B cell (primary cell): ENCODE measurements at regions not wholly inside any gene's neighbourhood (a gene's known extent, or its start where the extent isn't known, plus 50 kb on each side); places are given as distances from the start of the nearest gene placed in this dataset.

Source experiments
- ATAC-seq: fragments of 200-7000 bp; cut with Tn5 transposase; one replicate; pipeline ENCODE4 v1.10.0; 2021; ENCODE audit warnings: low read depth, mild to moderate bottlenecking, moderate number of reproducible peaks, moderate library complexity
- CTCF ChIA-PET: fragments of 350-600 bp; sonication (Branson Sonifier 250); formaldehyde crosslinking; loops from one replicate; lab custom pipeline; 2021; ENCODE audit warnings: antibody characterized with exemption, inconsistent platforms; lab: Charles Lee
- POLR2A ChIA-PET: fragments of 350-600 bp; sonication (Branson Sonifier 250); formaldehyde crosslinking; loops from one replicate; lab custom pipeline; 2021; ENCODE audit warnings: antibody characterized with exemption; lab: Charles Lee
- DNase-seq: peaks from one replicate; pipeline ENCODE4 v3.0.0; 2013
- H2AFZ ChIP-seq: 2 replicates; pipeline ENCODE4 v1.6.1; 2012; ENCODE audit warnings: mild to moderate bottlenecking, low read depth, low read length; ENCODE audit not compliant: insufficient read depth, poor library complexity, severe bottlenecking
- H3K27ac ChIP-seq, 2 donors: 1 replicate in 1 of 2; 2 replicates in 1 of 2; pipeline ENCODE4 v1.5.1; 2012 to 2013; ENCODE audit warnings: low read length in 2 of 2, mild to moderate bottlenecking in 2 of 2, moderate library complexity in 1 of 2
- H3K27me3 ChIP-seq, 4 experiments: fragments of 200-600 bp in 1 of 4; sonication (generic) in 1 of 4; replicated peaks in 1 of 4; 1 replicate in 2 of 4; 2 replicates in 2 of 4; pipeline versions ENCODE4 v1.6.1 to v1.7.0; 2013 to 2016; ENCODE audit warnings: low read length in 3 of 4, mild to moderate bottlenecking in 2 of 4, mixed read lengths in 1 of 4, moderate library complexity in 1 of 4; ENCODE audit not compliant: insufficient read depth in 4 of 4, control insufficient read depth in 3 of 4; ENCODE audit errors: control extremely low read depth in 1 of 4
- H3K36me3 ChIP-seq, 2 experiments: replicated peaks in 1 of 2; 1 replicate in 1 of 2; 2 replicates in 1 of 2; pipeline versions ENCODE4 v1.6.1 to v1.7.1; 2013; ENCODE audit warnings: low read length in 1 of 2; ENCODE audit not compliant: insufficient read depth in 2 of 2, control insufficient read depth in 1 of 2; ENCODE audit errors: control extremely low read depth in 1 of 2, extremely low read depth in 1 of 2
- H3K4me1 ChIP-seq, 2 donors: fragments of 200-600 bp in 1 of 2; sonication (generic) in 1 of 2; 1 replicate in 1 of 2; 2 replicates in 1 of 2; pipeline versions ENCODE4 v1.5.1 to v1.6.1; 2013 to 2017; ENCODE audit warnings: low read length in 2 of 2; ENCODE audit not compliant: control insufficient read depth in 2 of 2, insufficient read depth in 2 of 2
- H3K4me2 ChIP-seq: replicated peaks from 2 replicates; pipeline ENCODE3; 2012; ENCODE audit warnings: mild to moderate bottlenecking, low read depth, low read length; ENCODE audit not compliant: poor library complexity, severe bottlenecking
- H3K4me3 ChIP-seq, 5 experiments: fragments of 200-600 bp in 1 of 5; sonication (generic) in 1 of 5; 1 replicate in 3 of 5; 2 replicates in 2 of 5; pipeline versions ENCODE4 v1.5.1 to v1.7.0; 2011 to 2016; ENCODE audit warnings: low read length in 4 of 5, mild to moderate bottlenecking in 4 of 5, low read depth in 2 of 5, control low read depth in 1 of 5, moderate library complexity in 1 of 5; ENCODE audit not compliant: insufficient read depth in 1 of 5; ENCODE audit errors: control extremely low read depth in 1 of 5, extremely low read depth in 1 of 5
- H3K79me2 ChIP-seq: fragments of 200-600 bp; sonication (generic); one replicate; pipeline ENCODE4 v1.6.0; 2016; ENCODE audit warnings: low read length; ENCODE audit not compliant: control insufficient read depth, insufficient read depth
- H3K9ac ChIP-seq: fragments of 200-600 bp; sonication (generic); 2 replicates; pipeline ENCODE4 v1.6.1; 2017; ENCODE audit warnings: mild to moderate bottlenecking, low read length, moderate library complexity
- H3K9me3 ChIP-seq, 3 donors: one replicate each; pipeline versions ENCODE4 v1.6.1 to v1.7.1; 2013; ENCODE audit warnings: low read length in 2 of 3; ENCODE audit not compliant: control insufficient read depth in 2 of 3, insufficient read depth in 1 of 3; ENCODE audit errors: control extremely low read depth in 1 of 3
- H4K20me1 ChIP-seq: 2 replicates; pipeline ENCODE4 v1.6.0; 2012; ENCODE audit warnings: mild to moderate bottlenecking, low read length; ENCODE audit not compliant: insufficient read depth, control insufficient read depth, poor library complexity, severe bottlenecking
- H3K27ac Mint-ChIP-seq: one replicate; pipeline ENCODE4 v1.8.0; 2021; ENCODE audit warnings: mixed read lengths
- H3K27me3 Mint-ChIP-seq: one replicate; pipeline ENCODE4 v1.8.0; 2021; ENCODE audit warnings: mixed read lengths
- H3K4me1 Mint-ChIP-seq: one replicate; pipeline ENCODE4 v1.8.0; 2021; ENCODE audit warnings: mixed read lengths
- H3K4me3 Mint-ChIP-seq: one replicate; pipeline ENCODE4 v1.8.0; 2021; ENCODE audit warnings: mixed read lengths
- H3K9me3 Mint-ChIP-seq: one replicate; pipeline ENCODE4 v1.8.0; 2022; ENCODE audit warnings: mixed read lengths; ENCODE audit not compliant: insufficient read depth
- CTCF ChIP-seq: fragments of 200-600 bp; IDR thresholded peaks from one replicate; pipeline ENCODE4 v1.8.0; 2022; ENCODE audit warnings: antibody characterized with exemption, mild to moderate bottlenecking
- EZH2 ChIP-seq: IDR thresholded peaks from 2 replicates; pipeline ENCODE4 v1.6.1; 2012; ENCODE audit warnings: borderline replicate concordance, low read depth, mild to moderate bottlenecking, moderate library complexity, low read length; ENCODE audit not compliant: insufficient read depth, poor library complexity, severe bottlenecking
- WGBS: methylation state at CpG from one replicate; pipeline ENCODE4 v1.1.5; 2013; ENCODE audit warnings: missing lambda C conversion rate; ENCODE audit not compliant: insufficient coverage; 5-methylcytosine and 5-hydroxymethylcytosine counted together
- intact Hi-C: fragments of 100-400 bp; cut with micrococcal nuclease; formaldehyde crosslinking; loops from one replicate; pipeline ENCODE4 v1.10.0; 2022

- POLR2A ChIA-PET: no interaction called here
- WGBS: 60% methylated on average over 3 of the region's 3 CpGs
- peaks cover 19% of the 10 kb centered on the region for H3K27me3 Mint-ChIP-seq
Measured at GRCh38 chr6:4309540-4309939, 174.2 kb upstream of the ECI2 start.

DNA sequence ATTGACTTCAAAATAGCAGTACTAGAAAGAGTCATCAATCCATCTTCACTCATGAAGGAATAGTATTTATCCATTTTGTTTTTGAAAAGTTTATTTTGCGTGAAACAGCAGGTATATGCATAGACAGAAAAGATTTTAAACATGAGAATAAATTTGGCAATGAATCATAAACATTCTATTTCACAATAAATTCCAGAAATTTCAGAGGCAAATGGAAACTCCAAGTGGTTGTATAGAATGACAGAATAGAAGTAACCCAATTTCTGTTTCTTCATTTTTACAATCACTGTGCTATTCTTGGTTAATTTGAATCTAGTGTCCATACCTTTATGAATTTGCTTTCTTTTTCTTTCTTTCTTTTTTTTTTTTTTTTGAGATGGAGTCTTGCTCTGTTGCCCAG, 173.0 kb upstream of the ECI2 start:
- intact Hi-C loops: no loop called here
- H3K36me3 ChIP-seq: no peaks in the 10 kb centered on the region
- DNase-seq: no peak
- H3K4me3 ChIP-seq: no peak overlapping the region
- ChIA-PET POLR2A (no interaction called here), CTCF (interaction anchor here (0.7 kb wide), 1 partner anchor 27 kb away, joined by 3 read pairs; no protein-coding TSS in a partner anchor)
- ATAC-seq: no peak
- no peaks in the 10 kb centered on the region for H3K79me2 ChIP-seq
- Mint-ChIP-seq H3K9me3 (peaks cover 16% of the 10 kb centered on the region), H3K27me3 (peaks cover 19% of the 10 kb centered on the region), H3K4me1 (no peaks in the 10 kb centered on the region), H3K27ac (no peak overlapping the region), H3K4me3 (no peak overlapping the region)
- H3K27me3 ChIP-seq: peaks cover 0 to 3% (median 0%) of the 10 kb centered on the region in 4 experiments
- H3K27ac ChIP-seq: no peak overlapping the region
- no peaks in the 10 kb centered on the region for H4K20me1 ChIP-seq
- H2AFZ ChIP-seq: no peak overlapping the region
- H3K4me2 ChIP-seq: no peak overlapping the region
- H3K9ac ChIP-seq: no peak overlapping the region
- peaks cover 3 to 22% (median 4%) of the 10 kb centered on the region in 3 donors for H3K9me3 ChIP-seq
- no peak for TF ChIP-seq CTCF
- no peak for TF ChIP-seq EZH2
- H3K4me1 ChIP-seq: no peaks in the 10 kb centered on the region
- WGBS: no CpG with 5 or more reads among the region's 1 CpG

More at GRCh38 chr6:4309540-4309939, 174.2 kb upstream of the ECI2 start:
- CTCF ChIA-PET: interaction anchor here (0.7 kb wide), 1 partner anchor 9 kb away, joined by 3 read pairs; no protein-coding TSS in a partner anchor
- no peak for TF ChIP-seq CTCF
- TF ChIP-seq EZH2: no peak
- Mint-ChIP-seq H3K27ac (no peak overlapping the region), H3K4me1 (no peaks in the 10 kb centered on the region), H3K4me3 (no peak overlapping the region), H3K9me3 (peaks cover 19% of the 10 kb centered on the region)
- DNase-seq: no peak
- no peak overlapping the region for H3K27ac ChIP-seq
- H4K20me1 ChIP-seq: no peaks in the 10 kb centered on the region
- peaks cover 3 to 22% (median 4%) of the 10 kb centered on the region in 3 donors for H3K9me3 ChIP-seq
- no peak overlapping the region for H3K4me2 ChIP-seq
- intact Hi-C loops: no loop called here
- H3K79me2 ChIP-seq: no peaks in the 10 kb centered on the region
- H2AFZ ChIP-seq: no peak overlapping the region
- no peaks in the 10 kb centered on the region for H3K4me1 ChIP-seq
- peaks cover 0 to 3% (median 0%) of the 10 kb centered on the region in 4 experiments for H3K27me3 ChIP-seq
- no peak for ATAC-seq
- H3K36me3 ChIP-seq: no peaks in the 10 kb centered on the region
- no peak overlapping the region for H3K9ac ChIP-seq
- H3K4me3 ChIP-seq: no peak overlapping the region
